CD1c-positive myeloid dendritic cell (primary cell): ENCODE measurements at regions not wholly inside any gene's neighbourhood (a gene's known extent, or its start where the extent isn't known, plus 50 kb on each side); places are given as distances from the start of the nearest gene placed in this dataset.
"Not testable (repeated sequence)": the region's sequence is repeated elsewhere in the genome, so short reads cannot be mapped to it uniquely, and the experiment has no call there.

Source experiments
- DNase-seq: peaks from one replicate; pipeline ENCODE4 v3.0.0-alpha.2; 2016; ENCODE audit errors: extremely low spot score

DNA sequence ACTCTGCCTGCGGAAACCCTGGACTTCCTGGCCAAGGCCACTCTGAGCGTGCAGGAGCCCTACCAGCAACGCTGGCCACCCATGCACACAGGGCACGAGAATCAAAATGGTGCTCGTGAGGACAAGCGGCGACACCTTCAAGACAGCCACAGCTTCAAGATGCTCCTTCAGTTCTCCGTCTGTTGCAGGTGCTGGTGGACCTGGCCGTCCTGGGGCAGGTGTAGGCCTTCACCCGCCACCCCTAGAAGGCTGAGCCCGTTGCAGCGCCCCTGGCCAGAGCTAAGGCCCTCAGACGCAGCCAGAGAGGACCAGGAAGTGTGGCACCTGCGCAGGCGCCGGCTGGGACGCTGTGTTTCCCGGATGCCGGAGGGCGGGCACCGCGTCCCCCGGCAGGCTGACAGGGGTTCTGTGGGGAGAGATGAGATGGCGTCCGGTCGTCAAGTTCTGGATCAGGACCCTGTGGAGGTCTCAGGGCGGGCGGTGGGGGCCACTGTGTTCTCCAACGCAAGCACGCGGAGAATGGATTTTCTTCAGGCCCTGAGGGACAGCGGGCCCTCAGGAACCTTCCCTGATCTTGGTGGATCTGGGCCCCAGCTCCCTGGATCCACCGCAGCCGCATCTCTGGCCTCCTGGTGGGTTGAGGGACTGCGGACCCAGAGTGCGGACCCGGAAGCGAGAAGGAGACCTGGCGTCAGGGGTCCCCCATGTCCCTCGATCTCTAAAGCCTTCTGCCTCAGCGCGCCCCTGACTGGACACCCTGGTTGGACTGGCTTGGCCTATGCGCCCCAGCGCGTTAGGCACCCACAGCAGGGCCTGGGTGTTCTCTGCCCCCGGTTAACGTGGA lies 1770.8 kb upstream of the CDH9 start:
- no peak for DNase-seq

DNA sequence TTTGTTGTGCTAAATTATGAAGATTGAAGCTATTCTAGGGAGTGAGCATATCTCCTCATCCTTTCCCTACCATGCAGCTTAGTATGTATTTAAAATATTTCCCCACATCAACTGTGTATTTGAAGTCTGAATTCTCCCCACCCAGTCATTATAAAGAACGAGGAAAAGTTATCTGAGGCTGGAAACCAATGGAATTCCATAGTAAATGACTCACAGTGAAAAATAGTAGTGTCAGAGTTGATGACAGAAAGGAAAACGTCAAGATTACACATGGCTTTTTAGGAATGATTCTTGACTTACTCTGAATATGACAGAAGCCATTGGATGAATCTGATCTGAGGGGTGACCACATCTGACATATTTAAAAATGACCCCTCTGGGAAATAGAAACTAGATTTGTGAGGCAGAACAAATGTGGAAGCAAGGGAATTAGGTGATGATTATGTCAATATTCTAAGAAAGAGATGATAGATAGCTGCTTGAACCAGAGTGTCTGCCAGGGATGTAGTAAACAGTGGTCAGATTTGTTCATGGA lies 1768.9 kb upstream of the CDH9 start:
- no peak for DNase-seq

- DNase-seq: not testable (repeated sequence)
Observed at GRCh38 chr5:28799035-28799434, 1760.6 kb upstream of the CDH9 start.

DNA sequence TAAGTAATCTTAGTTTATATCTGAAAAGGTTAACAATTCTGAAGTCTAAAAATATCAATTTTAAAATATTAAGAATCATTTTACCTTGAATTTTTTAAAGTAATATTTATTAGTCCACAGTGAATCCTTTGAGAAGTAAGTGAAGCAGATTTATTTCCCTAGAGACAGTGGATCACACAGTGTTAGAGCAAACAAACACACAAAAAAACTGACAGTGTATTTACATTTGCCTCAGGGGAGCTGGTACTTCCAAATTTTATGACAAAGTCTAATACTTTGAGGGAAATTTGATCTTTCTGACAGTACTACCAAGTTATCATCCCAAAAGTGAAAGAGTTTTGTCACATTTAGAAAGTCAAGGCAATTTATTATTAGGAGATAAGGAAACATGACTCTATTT lies 1750.6 kb upstream of the CDH9 start:
- DNase-seq: no peak

DNA sequence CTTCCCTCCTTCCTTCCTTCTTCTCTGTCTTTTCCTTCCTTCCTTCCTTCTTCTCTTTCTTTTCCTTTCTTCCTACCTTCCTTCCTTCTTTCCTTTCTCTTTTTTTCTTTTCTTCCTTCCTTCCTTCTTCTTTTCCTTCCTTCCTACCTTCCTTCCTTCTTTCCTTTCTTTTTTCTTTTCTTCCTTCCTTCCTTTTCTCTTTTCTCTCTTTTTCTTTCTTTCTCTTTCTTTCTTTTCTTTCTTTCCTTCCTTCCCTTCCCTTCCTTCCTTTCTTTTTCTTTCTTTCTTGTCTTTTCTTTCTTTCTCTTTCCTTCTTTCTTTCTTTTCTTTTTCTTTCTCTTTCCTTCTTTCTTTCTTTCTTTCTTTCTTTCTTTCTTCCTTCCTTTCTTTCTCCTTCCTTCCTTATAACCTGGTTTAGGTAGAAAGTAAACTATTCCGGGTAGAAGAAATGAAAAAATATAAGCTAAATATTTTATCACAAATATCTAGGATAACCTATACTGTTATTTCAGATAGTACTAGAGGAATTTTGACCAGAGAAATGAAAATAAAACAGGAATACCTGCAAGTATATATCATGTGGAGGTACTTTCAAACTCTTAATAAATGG lies 1741.8 kb upstream of the CDH9 start:
- no peak for DNase-seq

DNA sequence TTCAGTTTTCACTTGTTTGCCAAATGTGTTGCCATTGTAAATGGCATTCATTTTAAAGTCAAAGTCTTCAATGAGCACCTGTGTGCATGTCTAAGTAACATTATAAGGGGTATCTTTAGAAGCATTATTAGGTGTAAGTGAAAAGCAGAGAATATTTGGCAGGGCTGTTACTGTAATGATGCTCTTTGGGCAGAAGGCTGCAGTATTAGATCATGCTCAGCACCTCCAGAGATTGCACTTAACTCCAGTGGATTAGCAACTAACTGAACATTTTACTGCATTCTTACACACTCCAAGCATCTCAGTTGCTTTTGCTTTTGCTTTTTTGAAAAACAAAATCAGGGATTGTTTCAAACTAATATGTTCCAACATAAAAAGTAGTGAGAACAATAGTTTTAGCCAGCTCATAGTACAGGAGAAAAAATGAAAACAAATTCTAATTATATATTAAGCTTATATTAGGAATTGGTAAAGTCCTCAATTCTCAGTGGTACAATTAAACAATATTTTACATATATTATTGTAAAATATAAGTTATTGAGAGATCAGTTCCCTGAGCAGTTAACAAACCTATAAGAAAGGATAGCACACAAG lies 1740.9 kb upstream of the CDH9 start:
- no peak for DNase-seq

DNA sequence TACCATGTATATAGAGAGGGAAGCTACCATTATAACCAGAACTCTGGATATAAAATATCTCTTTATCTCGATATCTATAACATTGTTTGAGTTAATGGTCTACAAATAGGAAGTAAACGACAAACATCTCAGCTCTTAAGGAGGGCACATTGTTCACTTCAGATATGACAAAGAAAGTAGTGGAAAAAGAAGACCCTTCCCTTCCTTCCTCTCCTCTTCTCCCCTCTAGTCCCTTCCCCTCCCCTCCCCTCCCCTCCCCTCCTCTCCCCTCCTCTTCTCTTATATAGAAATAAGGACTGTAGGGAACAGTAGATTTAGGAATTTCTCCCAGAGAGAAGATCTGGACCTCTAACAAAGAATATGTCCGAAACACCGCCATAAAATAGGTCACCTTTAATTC lies 1731.9 kb upstream of the CDH9 start:
- DNase-seq: no peak

- no peak for DNase-seq
Observed at GRCh38 chr5:28766565-28767158, 1728.3 kb upstream of the CDH9 start.

- DNase-seq: no peak
Observed at GRCh38 chr5:28751396-28751795, 1713.0 kb upstream of the CDH9 start.

- no peak for DNase-seq
Observed at GRCh38 chr5:28750251-28750650, 1711.9 kb upstream of the CDH9 start.

GRCh38 chr5:28748446-28748845 lies 1710.1 kb upstream of the CDH9 start:
- no peak for DNase-seq

- no peak for DNase-seq
Observed at GRCh38 chr5:28743716-28744110, 1705.3 kb upstream of the CDH9 start.

GRCh38 chr5:28743025-28743715 lies 1704.8 kb upstream of the CDH9 start:
- no peak for DNase-seq

GRCh38 chr5:28737682-28738081 lies 1699.3 kb upstream of the CDH9 start:
- DNase-seq: no peak

GRCh38 chr5:28737222-28737621 lies 1698.8 kb upstream of the CDH9 start:
- no peak for DNase-seq

GRCh38 chr5:28734396-28734795 lies 1696.0 kb upstream of the CDH9 start:
- DNase-seq: no peak

DNA sequence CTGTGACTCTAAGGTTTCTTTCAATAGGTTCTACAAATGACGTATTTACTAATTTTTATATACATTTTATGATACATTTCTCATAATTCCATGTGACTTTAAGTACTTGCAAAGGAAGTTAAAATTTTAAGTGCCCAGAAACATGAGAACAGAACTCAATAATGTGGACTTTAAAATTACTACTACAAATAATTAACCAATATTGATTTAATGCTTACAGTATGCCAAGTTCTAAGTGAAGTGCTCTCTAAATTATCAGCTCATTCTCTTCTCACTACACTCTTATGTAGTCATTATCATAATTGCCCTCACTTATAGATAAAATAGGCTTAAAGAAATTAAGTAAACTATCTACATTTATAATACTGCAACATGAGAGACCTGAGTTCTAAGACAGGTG lies 1690.7 kb upstream of the CDH9 start:
- no peak for DNase-seq

DNA sequence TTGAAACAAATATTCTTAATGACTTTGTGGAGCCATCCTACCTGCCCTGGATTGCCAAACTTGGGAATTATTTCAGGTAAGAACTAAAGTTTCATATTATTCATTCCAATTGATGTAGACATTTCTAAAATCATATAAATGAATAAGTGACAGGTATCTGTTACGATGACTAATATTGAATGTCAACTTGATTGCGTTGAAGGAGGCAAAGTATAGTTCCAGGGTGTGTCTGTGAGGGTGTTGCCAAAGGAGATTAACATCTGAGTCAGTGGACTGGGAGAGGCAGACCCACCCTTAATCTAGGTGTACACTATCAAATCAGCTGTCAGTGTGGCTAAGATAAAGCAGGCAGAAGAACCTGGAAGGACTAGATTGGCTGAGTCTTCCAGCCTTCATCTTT lies 1688.4 kb upstream of the CDH9 start:
- no peak for DNase-seq

GRCh38 chr5:28725001-28725400 lies 1686.6 kb upstream of the CDH9 start:
- no peak for DNase-seq

DNA sequence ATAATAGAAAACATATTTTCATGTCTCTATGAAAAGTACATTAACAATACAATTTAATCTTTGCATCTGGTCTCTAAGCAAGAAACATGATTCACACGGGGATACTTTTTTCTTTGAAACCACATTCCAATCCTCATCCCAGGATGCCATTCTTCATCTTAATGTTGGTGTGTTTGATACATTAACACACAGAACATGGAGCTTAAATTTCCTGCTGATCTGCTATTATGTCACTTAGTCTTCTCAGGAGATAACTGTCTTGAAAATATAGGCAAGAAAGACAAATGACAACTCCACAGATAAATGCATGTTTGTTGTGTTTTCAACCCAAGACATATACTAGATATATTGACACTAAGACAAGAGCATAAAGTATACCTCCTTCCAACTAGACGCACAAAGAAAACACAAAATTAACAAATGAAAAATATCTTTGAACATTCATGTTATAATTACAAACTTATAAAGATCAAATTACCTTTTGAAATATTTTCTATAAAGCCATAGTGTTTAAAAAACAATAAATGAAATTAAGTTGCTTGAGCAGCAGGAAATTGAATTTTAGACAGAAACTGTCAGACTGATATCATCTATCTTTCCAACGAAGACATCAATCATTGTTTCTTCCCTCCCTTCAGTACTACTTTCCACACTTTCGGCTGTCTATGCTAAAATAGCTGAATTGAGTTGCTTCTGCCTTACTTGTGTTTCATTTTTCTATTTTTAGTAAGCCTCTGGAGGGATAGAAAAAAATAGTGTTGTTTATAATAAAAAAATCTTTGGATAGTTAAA lies 1676.7 kb upstream of the CDH9 start:
- no peak for DNase-seq

DNA sequence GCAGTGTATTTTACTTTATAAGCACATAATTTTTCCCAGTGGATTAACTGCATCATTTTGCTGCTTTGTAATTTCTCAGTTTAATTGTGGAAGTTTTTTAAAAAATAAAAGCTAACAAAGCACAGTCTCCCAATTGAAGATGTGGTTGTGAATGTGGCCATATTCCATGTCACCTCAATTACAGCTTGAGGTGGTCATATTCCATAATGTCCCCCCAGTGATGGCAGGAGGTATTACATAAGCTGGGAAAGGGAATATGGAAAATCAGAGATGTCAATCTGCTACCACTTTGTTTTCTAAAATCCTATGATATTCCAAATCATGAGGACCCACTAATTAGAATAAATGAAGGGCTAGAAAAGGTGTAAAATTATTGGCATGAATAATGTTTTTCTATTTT lies 1672.0 kb upstream of the CDH9 start:
- no peak for DNase-seq
